ENCODE measurements at regions not wholly inside any gene's neighbourhood (a gene's known extent, or its start where the extent isn't known, plus 50 kb on each side); places are given as distances from the start of the nearest gene placed in this dataset.

DNA sequence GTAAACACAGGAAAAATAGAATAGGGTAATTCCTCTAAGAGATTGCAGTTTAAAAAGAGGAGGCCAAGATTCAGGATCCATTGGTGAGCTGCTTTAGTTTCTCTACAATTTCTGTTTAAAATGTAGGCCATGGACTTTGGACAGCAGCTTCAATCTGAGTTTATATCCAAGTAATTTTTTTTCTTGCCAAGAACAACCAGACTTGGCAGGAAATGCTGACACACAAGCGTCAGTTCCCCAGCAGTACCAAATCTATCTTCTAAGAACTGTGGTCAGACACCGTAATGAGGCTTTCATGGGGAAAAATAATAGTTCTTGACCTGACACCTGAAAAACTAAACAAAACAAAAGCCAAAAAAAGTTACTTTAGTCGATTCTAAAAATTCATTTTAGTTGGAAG, 528.8 kb downstream of the CSNK1G3 start:
- TF ChIP-seq, protein P1, sequence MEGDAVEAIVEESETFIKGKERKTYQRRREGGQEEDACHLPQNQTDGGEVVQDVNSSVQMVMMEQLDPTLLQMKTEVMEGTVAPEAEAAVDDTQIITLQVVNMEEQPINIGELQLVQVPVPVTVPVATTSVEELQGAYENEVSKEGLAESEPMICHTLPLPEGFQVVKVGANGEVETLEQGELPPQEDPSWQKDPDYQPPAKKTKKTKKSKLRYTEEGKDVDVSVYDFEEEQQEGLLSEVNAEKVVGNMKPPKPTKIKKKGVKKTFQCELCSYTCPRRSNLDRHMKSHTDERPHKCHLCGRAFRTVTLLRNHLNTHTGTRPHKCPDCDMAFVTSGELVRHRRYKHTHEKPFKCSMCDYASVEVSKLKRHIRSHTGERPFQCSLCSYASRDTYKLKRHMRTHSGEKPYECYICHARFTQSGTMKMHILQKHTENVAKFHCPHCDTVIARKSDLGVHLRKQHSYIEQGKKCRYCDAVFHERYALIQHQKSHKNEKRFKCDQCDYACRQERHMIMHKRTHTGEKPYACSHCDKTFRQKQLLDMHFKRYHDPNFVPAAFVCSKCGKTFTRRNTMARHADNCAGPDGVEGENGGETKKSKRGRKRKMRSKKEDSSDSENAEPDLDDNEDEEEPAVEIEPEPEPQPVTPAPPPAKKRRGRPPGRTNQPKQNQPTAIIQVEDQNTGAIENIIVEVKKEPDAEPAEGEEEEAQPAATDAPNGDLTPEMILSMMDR (conservative IDR thresholded peaks at IDR 0.05) = no peak
- TF ChIP-seq ZFX (IDR thresholded peaks at IDR 0.05) = no peak
